SKM-1 (cell line): ENCODE measurements at regions not wholly inside any gene's neighbourhood (a gene's known extent, or its start where the extent isn't known, plus 50 kb on each side); places are given as distances from the start of the nearest gene placed in this dataset.
"Not testable (repeated sequence)": the region's sequence is repeated elsewhere in the genome, so short reads cannot be mapped to it uniquely, and the experiment has no call there.

Experiments
- DNase-seq: peaks from one replicate; lab custom pipeline; 2025; ENCODE audit not compliant: unreplicated experiment; lab: John Stamatoyannopoulos, UW

GRCh38 chr1:31485166-31485565, 72.2 kb downstream of the SERINC2 start:
- no peak for DNase-seq

GRCh38 chr1:31487143-31487542, 74.1 kb downstream of the SERINC2 start:
- no peak for DNase-seq

GRCh38 chr1:31487721-31488293, 74.8 kb downstream of the SERINC2 start:
- no peak for DNase-seq

- no peak for DNase-seq
Observed at GRCh38 chr1:31488528-31488927, 75.5 kb downstream of the SERINC2 start.

GRCh38 chr1:31489575-31489974, 76.6 kb downstream of the SERINC2 start:
- DNase-seq = not testable (repeated sequence)

- DNase-seq = not testable (repeated sequence)
Observed at GRCh38 chr1:31490596-31490995, 77.6 kb downstream of the SERINC2 start.

GRCh38 chr1:31495351-31495750, 81.0 kb upstream of the TINAGL1 start:
- not testable (repeated sequence) for DNase-seq

GRCh38 chr1:31495770-31496169, 80.5 kb upstream of the TINAGL1 start:
- not testable (repeated sequence) for DNase-seq

GRCh38 chr1:31497601-31498000, 78.7 kb upstream of the TINAGL1 start:
- no peak for DNase-seq

GRCh38 chr1:31498376-31499040, 77.8 kb upstream of the TINAGL1 start:
- no peak for DNase-seq

- DNase-seq = no peak
Observed at GRCh38 chr1:31501505-31501904, 74.8 kb upstream of the TINAGL1 start.

- no peak for DNase-seq
Observed at GRCh38 chr1:31502253-31502652, 74.1 kb upstream of the TINAGL1 start.

- no peak for DNase-seq
Observed at GRCh38 chr1:31502926-31503511, 73.3 kb upstream of the TINAGL1 start.

- DNase-seq = no peak
Observed at GRCh38 chr1:31503570-31503969, 72.7 kb upstream of the TINAGL1 start.

GRCh38 chr1:31504001-31504400, 72.3 kb upstream of the TINAGL1 start:
- no peak for DNase-seq

GRCh38 chr1:31505911-31506497, 70.3 kb upstream of the TINAGL1 start:
- no peak for DNase-seq

GRCh38 chr1:31507221-31507620, 69.1 kb upstream of the TINAGL1 start:
- DNase-seq = no peak

- DNase-seq = no peak
Observed at GRCh38 chr1:31507676-31508530, 68.4 kb upstream of the TINAGL1 start.

GRCh38 chr1:31509124-31510072, 66.9 kb upstream of the TINAGL1 start:
- DNase-seq = no peak

- DNase-seq = no peak
Observed at GRCh38 chr1:31510304-31510703, 66.0 kb upstream of the TINAGL1 start.
